HEK293 (cell line): ENCODE measurements at regions not wholly inside any gene's neighbourhood (a gene's known extent, or its start where the extent isn't known, plus 50 kb on each side); places are given as distances from the start of the nearest gene placed in this dataset.

Source experiments
- CTCF ChIA-PET: fragments of 350-600 bp; formaldehyde crosslinking; extraction: SDS; loops from one replicate; lab custom pipeline; 2021; ENCODE audit warnings: antibody characterized with exemption; lab: Yijun Ruan, JAX
- POLR2A ChIA-PET: fragments of 300-600 bp; formaldehyde crosslinking; extraction: SDS; loops from one replicate; lab custom pipeline; 2020; ENCODE audit warnings: antibody characterized with exemption, inconsistent platforms; lab: Yijun Ruan, JAX
- H3K27ac ChIP-seq: fragments of 200-500 bp; sonication (Bioruptor generic); 2 replicates; pipeline ENCODE4 v1.5.1; 2014; ENCODE audit warnings: low read depth, low read length, control low read depth, inconsistent platforms; ENCODE audit errors: extremely low read depth
- H3K36me3 ChIP-seq, 2 experiments: fragments of 200-500 bp in 1 of 2; sonication (Bioruptor generic) in 1 of 2; 1 replicate in 1 of 2; 2 replicates in 1 of 2; pipeline ENCODE4 v1.5.1; 2014 to 2017; ENCODE audit warnings: inconsistent platforms in 2 of 2, low read length in 2 of 2; ENCODE audit not compliant: control insufficient read depth in 2 of 2, insufficient read depth in 1 of 2
- H3K4me1 ChIP-seq: fragments of 200-500 bp; sonication (Bioruptor generic); 2 replicates; pipeline ENCODE4 v1.5.1; 2014; ENCODE audit warnings: mild to moderate bottlenecking, low read length, inconsistent platforms; ENCODE audit not compliant: control insufficient read depth, insufficient read depth
- H3K4me3 ChIP-seq: 2 replicates; pipeline ENCODE4 v1.5.1; 2011; ENCODE audit warnings: low read depth, mild to moderate bottlenecking, control low read depth, low read length, moderate library complexity
- H3K9me3 ChIP-seq: fragments of 200-500 bp; sonication (Bioruptor generic); 2 replicates; pipeline ENCODE4 v1.5.1; 2014; ENCODE audit warnings: low read depth, low read length, inconsistent platforms; ENCODE audit not compliant: control insufficient read depth, insufficient read depth
- GLIS1 ChIP-seq: fragments of 450-650 bp; formaldehyde crosslinking; IDR thresholded peaks from 2 replicates; pipeline ENCODE4 v1.5.1; 2016; ENCODE audit warnings: missing biosample characterization, missing genetic modification characterization
- HOXD13 ChIP-seq: sonication (generic); formaldehyde crosslinking; IDR thresholded peaks from 2 replicates; pipeline ENCODE4 v1.8.0; 2022; ENCODE audit warnings: missing genetic modification reagents, borderline replicate concordance
- MYNN ChIP-seq: fragments of 450-650 bp; formaldehyde crosslinking; IDR thresholded peaks from 2 replicates; pipeline ENCODE4 v1.5.1; 2016; ENCODE audit warnings: missing biosample characterization, missing genetic modification characterization, borderline replicate concordance
- PRDM4 ChIP-seq: fragments of 450-650 bp; formaldehyde crosslinking; IDR thresholded peaks from 2 replicates; pipeline ENCODE4 v1.5.1; 2017; ENCODE audit warnings: missing biosample characterization, missing genetic modification characterization
- SP3 ChIP-seq: fragments of 450-650 bp; formaldehyde crosslinking; IDR thresholded peaks from 2 replicates; pipeline ENCODE4 v1.5.1; 2016; ENCODE audit warnings: missing biosample characterization, missing genetic modification characterization
- ZBTB10 ChIP-seq: fragments of 450-650 bp; formaldehyde crosslinking; IDR thresholded peaks from 2 replicates; pipeline ENCODE4 v1.5.1; 2016; ENCODE audit warnings: missing biosample characterization, missing genetic modification characterization
- ZBTB20 ChIP-seq: fragments of 450-650 bp; formaldehyde crosslinking; IDR thresholded peaks from 2 replicates; pipeline ENCODE4 v1.5.1; 2016; ENCODE audit warnings: missing biosample characterization, missing genetic modification characterization
- ZIC2 ChIP-seq: fragments of 450-650 bp; formaldehyde crosslinking; IDR thresholded peaks from 2 replicates; pipeline ENCODE4 v1.5.1; 2016; ENCODE audit warnings: missing biosample characterization, missing genetic modification characterization
- ZNF133 ChIP-seq: fragments of 450-650 bp; formaldehyde crosslinking; IDR thresholded peaks from 2 replicates; pipeline ENCODE4 v1.5.1; 2016; ENCODE audit warnings: missing biosample characterization, missing genetic modification characterization
- ZNF175 ChIP-seq: fragments of 450-650 bp; formaldehyde crosslinking; IDR thresholded peaks from 2 replicates; pipeline ENCODE4 v1.5.1; 2016; ENCODE audit warnings: missing biosample characterization, missing genetic modification characterization
- ZNF26 ChIP-seq: fragments of 450-650 bp; formaldehyde crosslinking; IDR thresholded peaks from 2 replicates; pipeline ENCODE4 v1.5.1; 2016; ENCODE audit warnings: missing biosample characterization, missing genetic modification characterization
- ZNF292 ChIP-seq: fragments of 450-650 bp; formaldehyde crosslinking; IDR thresholded peaks from 2 replicates; pipeline ENCODE4 v1.5.1; 2016; ENCODE audit warnings: low read depth, missing biosample characterization, missing genetic modification characterization, borderline replicate concordance
- ZNF596 ChIP-seq: fragments of 450-650 bp; IDR thresholded peaks from 2 replicates; pipeline ENCODE4 v1.5.0; 2018; ENCODE audit warnings: missing biosample characterization, mild to moderate bottlenecking, missing genetic modification characterization, moderate library complexity
- ZNF600 ChIP-seq: fragments of 450-650 bp; formaldehyde crosslinking; IDR thresholded peaks from 2 replicates; pipeline ENCODE4 v1.5.1; 2016; ENCODE audit warnings: missing biosample characterization, missing genetic modification characterization
- ZNF610 ChIP-seq: fragments of 450-650 bp; formaldehyde crosslinking; IDR thresholded peaks from 2 replicates; pipeline ENCODE4 v1.5.1; 2016; ENCODE audit warnings: missing biosample characterization, missing genetic modification characterization, borderline replicate concordance
- ZNF624 ChIP-seq: fragments of 450-650 bp; formaldehyde crosslinking; IDR thresholded peaks from 2 replicates; pipeline ENCODE4 v1.5.1; 2017; ENCODE audit warnings: missing biosample characterization, missing genetic modification characterization
- ZNF76 ChIP-seq: fragments of 450-650 bp; formaldehyde crosslinking; IDR thresholded peaks from 2 replicates; pipeline ENCODE4; 2016; ENCODE audit warnings: low read depth, missing biosample characterization, missing genetic modification characterization, borderline replicate concordance
- ZNF843 ChIP-seq: fragments of 450-650 bp; formaldehyde crosslinking; IDR thresholded peaks from 2 replicates; pipeline ENCODE4 v1.5.1; 2016; ENCODE audit warnings: missing biosample characterization, missing genetic modification characterization
- ZXDB ChIP-seq: fragments of 450-650 bp; formaldehyde crosslinking; IDR thresholded peaks from 2 replicates; pipeline ENCODE4 v1.5.1; 2016; ENCODE audit warnings: missing biosample characterization, missing genetic modification characterization
- TF ChIP-seq, protein P1 (sequence below): fragments of 450-650 bp; formaldehyde crosslinking; IDR thresholded peaks from 2 replicates; pipeline ENCODE4 v1.5.1; 2016; ENCODE audit warnings: missing biosample characterization, missing genetic modification characterization
- TF ChIP-seq, protein P2 (sequence below): fragments of 450-650 bp; formaldehyde crosslinking; IDR thresholded peaks from 2 replicates; pipeline ENCODE4 v1.5.1; 2016; ENCODE audit warnings: missing biosample characterization, missing genetic modification characterization

DNA sequence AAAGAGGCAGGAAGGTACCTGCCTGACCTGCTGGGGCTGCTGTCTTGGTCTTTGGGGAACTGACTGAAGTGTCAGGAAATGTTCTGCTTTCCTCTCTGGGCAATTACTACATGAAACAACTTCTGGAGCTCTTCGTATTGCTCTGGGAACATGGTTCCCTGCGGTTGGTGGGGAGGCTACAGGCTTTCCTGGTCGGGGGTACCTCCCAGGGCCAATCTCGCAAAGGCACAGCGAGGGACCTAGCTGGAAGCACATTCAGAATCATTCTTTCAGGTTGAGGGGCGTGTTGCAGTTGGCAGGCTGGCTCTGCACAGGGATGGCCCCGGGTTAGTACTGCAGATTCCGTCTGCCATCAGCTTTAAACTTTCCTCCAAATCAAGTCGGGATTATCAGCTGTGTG lies 88.9 kb upstream of the RANBP3L start:
- ChIA-PET POLR2A (no interaction called here), CTCF (interaction anchor here (1.0 to 1.9 kb wide), 3 partner anchors 8 to 212 kb away, joined by 3 to 5 read pairs (median 5); no protein-coding TSS in a partner anchor)

DNA sequence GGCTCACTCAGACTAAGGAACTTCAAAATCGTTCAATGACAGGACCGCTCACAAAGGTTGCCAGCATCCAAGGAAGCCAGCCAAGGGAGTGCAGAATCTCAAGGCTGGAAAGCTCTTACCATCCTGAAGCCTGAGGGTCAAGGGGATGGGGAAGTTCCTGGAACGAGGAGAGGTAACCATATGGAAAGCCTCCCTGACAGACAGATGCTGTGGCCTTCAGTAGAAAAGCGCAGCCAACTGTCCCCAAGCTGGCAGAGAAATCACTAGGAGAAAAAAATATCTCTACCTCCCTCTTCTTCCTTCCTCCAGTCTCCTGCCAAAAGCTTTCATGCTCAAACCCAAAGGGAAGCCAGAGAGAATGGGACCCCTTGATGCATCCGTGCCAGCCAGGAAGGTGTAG lies 90.5 kb upstream of the RANBP3L start:
- Histone ChIP-seq H3K36me3 (no peaks in the 10 kb centered on the region), H3K9me3 (no peaks in the 10 kb centered on the region), H3K27ac (no peak overlapping the region), H3K4me3 (no peak overlapping the region), H3K4me1 (peaks cover 18% of the 10 kb centered on the region)
- CTCF ChIA-PET = interaction anchor here (1.9 kb wide), 1 partner anchor 8 kb away, joined by 5 read pairs; no protein-coding TSS in a partner anchor
- TF ChIP-seq ZNF292 (tag by site-specific recombination) = no peak
- TF ChIP-seq ZBTB10 = no peak
- no peak for TF ChIP-seq ZXDB (tag by site-specific recombination)
- POLR2A ChIA-PET = no interaction called here

More for the DNA sequence above, 88.9 kb upstream of the RANBP3L start:
- no peaks in the 10 kb centered on the region for H3K36me3 ChIP-seq
- H3K27ac ChIP-seq = no peak overlapping the region
- H3K4me1 ChIP-seq = peaks cover 8% of the 10 kb centered on the region
- no peaks in the 10 kb centered on the region for H3K9me3 ChIP-seq
- no peak overlapping the region for H3K4me3 ChIP-seq
- peak; percentile 58 for TF ChIP-seq GLIS1 (tag by site-specific recombination)
- TF ChIP-seq ZIC2 (tag by site-specific recombination) = peak; percentile 56
- TF ChIP-seq HOXD13 (CRISPR knock-in tag) = no peak
- TF ChIP-seq, all 188 proteins: peak for 2

DNA sequence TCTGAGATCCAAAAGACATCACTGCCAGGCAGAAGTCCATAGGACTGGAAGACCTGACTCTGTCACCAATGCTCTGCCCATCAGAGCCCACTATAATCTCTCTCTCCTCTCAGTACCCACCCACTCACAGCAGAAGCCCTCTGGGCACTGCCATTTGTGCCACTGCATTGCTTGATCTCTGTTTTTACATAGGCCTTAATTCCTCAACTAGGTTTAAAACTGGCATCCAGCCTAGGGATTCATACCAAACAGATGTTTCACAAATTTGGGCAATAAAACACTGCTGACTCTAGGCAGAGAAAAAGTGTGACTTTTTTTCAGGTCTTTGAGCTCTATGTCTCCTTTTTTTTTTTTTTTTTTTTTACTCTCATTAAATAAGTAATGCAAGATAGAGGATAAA lies 91.1 kb upstream of the RANBP3L start:
- Histone ChIP-seq H3K4me3 (no peak overlapping the region), H3K4me1 (peaks cover 20% of the 10 kb centered on the region), H3K9me3 (no peaks in the 10 kb centered on the region), H3K27ac (no peak overlapping the region), H3K36me3 (no peaks in the 10 kb centered on the region)
- ChIA-PET POLR2A (no interaction called here), CTCF (interaction anchor here (1.9 to 2.0 kb wide), 2 partner anchors 127 to 215 kb away, joined by 8 read pairs; no protein-coding TSS in a partner anchor)
- TF ChIP-seq ZNF843 (tag by site-specific recombination) (no peak), ZNF600 (tag by site-specific recombination) (no peak), ZNF76 (no peak), ZNF175 (tag by site-specific recombination) (no peak), ZNF596 (no peak), ZBTB20 (tag by site-specific recombination) (no peak), SP3 (tag by site-specific recombination) (no peak), ZNF133 (tag by site-specific recombination) (no peak), MYNN (tag by site-specific recombination) (no peak), ZNF610 (tag by site-specific recombination) (no peak), ZNF624 (tag by site-specific recombination) (no peak), PRDM4 (tag by site-specific recombination) (no peak), ZNF26 (tag by site-specific recombination) (no peak)
- TF ChIP-seq, protein P1, sequence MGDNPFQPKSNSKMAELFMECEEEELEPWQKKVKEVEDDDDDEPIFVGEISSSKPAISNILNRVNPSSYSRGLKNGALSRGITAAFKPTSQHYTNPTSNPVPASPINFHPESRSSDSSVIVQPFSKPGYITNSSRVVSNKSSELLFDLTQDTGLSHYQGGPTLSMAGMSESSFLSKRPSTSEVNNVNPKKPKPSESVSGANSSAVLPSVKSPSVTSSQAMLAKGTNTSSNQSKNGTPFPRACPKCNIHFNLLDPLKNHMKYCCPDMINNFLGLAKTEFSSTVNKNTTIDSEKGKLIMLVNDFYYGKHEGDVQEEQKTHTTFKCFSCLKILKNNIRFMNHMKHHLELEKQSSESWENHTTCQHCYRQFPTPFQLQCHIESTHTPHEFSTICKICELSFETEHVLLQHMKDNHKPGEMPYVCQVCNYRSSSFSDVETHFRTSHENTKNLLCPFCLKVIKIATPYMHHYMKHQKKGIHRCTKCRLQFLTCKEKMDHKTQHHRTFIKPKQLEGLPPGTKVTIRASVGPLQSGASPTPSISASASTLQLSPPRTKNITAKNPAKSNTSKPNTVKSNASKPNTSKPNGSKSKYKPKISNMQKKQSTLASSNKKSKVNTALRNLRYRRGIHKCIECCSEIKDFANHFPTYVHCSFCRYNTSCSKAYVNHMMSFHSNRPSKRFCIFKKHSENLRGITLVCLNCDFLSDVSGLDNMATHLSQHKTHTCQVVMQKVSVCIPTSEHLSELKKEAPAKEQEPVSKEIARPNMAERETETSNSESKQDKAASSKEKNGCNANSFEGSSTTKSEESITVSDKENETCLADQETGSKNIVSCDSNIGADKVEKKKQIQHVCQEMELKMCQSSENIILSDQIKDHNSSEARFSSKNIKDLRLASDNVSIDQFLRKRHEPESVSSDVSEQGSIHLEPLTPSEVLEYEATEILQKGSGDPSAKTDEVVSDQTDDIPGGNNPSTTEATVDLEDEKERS (tag by site-specific recombination) = no peak
- TF ChIP-seq, protein P2, sequence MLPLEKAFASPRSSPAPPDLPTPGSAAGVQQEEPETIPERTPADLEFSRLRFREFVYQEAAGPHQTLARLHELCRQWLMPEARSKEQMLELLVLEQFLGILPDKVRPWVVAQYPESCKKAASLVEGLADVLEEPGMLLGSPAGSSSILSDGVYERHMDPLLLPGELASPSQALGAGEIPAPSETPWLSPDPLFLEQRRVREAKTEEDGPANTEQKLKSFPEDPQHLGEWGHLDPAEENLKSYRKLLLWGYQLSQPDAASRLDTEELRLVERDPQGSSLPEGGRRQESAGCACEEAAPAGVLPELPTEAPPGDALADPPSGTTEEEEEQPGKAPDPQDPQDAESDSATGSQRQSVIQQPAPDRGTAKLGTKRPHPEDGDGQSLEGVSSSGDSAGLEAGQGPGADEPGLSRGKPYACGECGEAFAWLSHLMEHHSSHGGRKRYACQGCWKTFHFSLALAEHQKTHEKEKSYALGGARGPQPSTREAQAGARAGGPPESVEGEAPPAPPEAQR (tag by site-specific recombination) = no peak
